HepG2 (cell line): ENCODE measurements at regions not wholly inside any gene's neighbourhood (a gene's known extent, or its start where the extent isn't known, plus 50 kb on each side); places are given as distances from the start of the nearest gene placed in this dataset.

Experiments used
- ATAC-seq: fragments of 200-7000 bp; cut with Tn5 transposase; 3 replicates; pipeline ENCODE4 v1.9.1; 2020; ENCODE audit warnings: mild to moderate bottlenecking, moderate library complexity
- BruUV-seq: library from RNA; stranded (reverse); fragments of 400-500 nt; replicated peaks from 2 replicates; lab custom pipeline; 2021; lab: Mats Ljungman, UMichigan
- CTCF ChIA-PET: fragments of 300-600 bp; formaldehyde crosslinking; extraction: SDS; loops from one replicate; lab custom pipeline; 2021; ENCODE audit warnings: low total read pairs, inconsistent platforms, low intra/inter-chr PET ratio; lab: Yijun Ruan, JAX
- POLR2A ChIA-PET: fragments of 350-600 bp; sonication (Branson Sonifier 250); formaldehyde crosslinking; loops from one replicate; lab custom pipeline; 2020; ENCODE audit warnings: antibody characterized with exemption, inconsistent platforms; lab: Yijun Ruan, JAX
- DNase-seq: peaks from one replicate; pipeline ENCODE4 v3.0.0-alpha.2; 2015; ENCODE audit warnings: low spot score
- FAIRE-seq: peaks from 3 replicates; lab custom pipeline; 2011; peaks lifted over from hg19 to GRCh38; lab: Jason Lieb, UNC
- H2AFZ ChIP-seq: one replicate; pipeline ENCODE4 v1.6.1; 2011; ENCODE audit warnings: low read length, inconsistent platforms
- H3K27ac ChIP-seq: fragments of 300-600 bp; 3 replicates; pipeline ENCODE4 v1.8.0; 2011; ENCODE audit warnings: mixed run types, mild to moderate bottlenecking, mixed read lengths, low read length, inconsistent platforms; ENCODE audit not compliant: insufficient read depth; ENCODE audit errors: extremely low read length
- H3K27me3 ChIP-seq, 2 experiments: fragments of 200-600 bp in 1 of 2; 2 replicates in 1 of 2; 3 replicates in 1 of 2; pipeline versions ENCODE4 v1.6.0 to v1.8.0; 2011; ENCODE audit warnings: low read length in 2 of 2, mild to moderate bottlenecking in 2 of 2, moderate library complexity in 2 of 2, inconsistent platforms in 1 of 2; ENCODE audit not compliant: insufficient read depth in 2 of 2, control insufficient read depth in 1 of 2
- H3K36me3 ChIP-seq, 2 experiments: fragments of 200-600 bp in 1 of 2; replicated peaks in 1 of 2; 2 replicates in 1 of 2; 3 replicates in 1 of 2; pipeline versions ENCODE4 v1.5.1 to v1.8.0; 2011; ENCODE audit warnings: low read length in 2 of 2, inconsistent platforms in 1 of 2; ENCODE audit not compliant: insufficient read depth in 2 of 2, control insufficient read depth in 1 of 2
- H3K4me1 ChIP-seq: 2 replicates; pipeline ENCODE4 v1.5.1; 2012; ENCODE audit warnings: low read length, inconsistent platforms; ENCODE audit not compliant: insufficient read depth
- H3K4me2 ChIP-seq: 2 replicates; pipeline ENCODE4 v1.6.0; 2011; ENCODE audit warnings: low read depth, low read length, inconsistent platforms
- H3K4me3 ChIP-seq, 3 experiments: fragments of 200-600 bp in 1 of 3; sonication (generic), shearing (Covaris generic) in 1 of 3; replicated peaks in 1 of 3; 2 replicates each; pipeline ENCODE4 v1.5.1; 2011 to 2016; ENCODE audit warnings: low read length in 3 of 3, inconsistent platforms in 2 of 3, low read depth in 2 of 3, mild to moderate bottlenecking in 2 of 3, control low read depth in 1 of 3, mixed read lengths in 1 of 3; ENCODE audit not compliant: insufficient read depth in 1 of 3
- H3K79me2 ChIP-seq: one replicate; pipeline ENCODE4 v1.6.1; 2011; ENCODE audit warnings: low read length, inconsistent platforms; ENCODE audit not compliant: insufficient read depth
- H3K9ac ChIP-seq: 2 replicates; pipeline ENCODE4 v1.6.0; 2011; ENCODE audit warnings: mild to moderate bottlenecking, low read depth, low read length, inconsistent platforms; ENCODE audit not compliant: insufficient read depth
- H3K9me3 ChIP-seq: 2 replicates; pipeline ENCODE4 v1.5.1; 2012; ENCODE audit warnings: mild to moderate bottlenecking, low read length
- H4K20me1 ChIP-seq: 2 replicates; pipeline ENCODE4 v1.6.0; 2011; ENCODE audit warnings: inconsistent platforms, mild to moderate bottlenecking, low read length, moderate library complexity; ENCODE audit not compliant: insufficient read depth
- GTF3A ChIP-seq: sonication (generic); formaldehyde crosslinking; conservative IDR thresholded peaks from 2 replicates; pipeline ENCODE4 v1.4.0; 2020; ENCODE audit warnings: mild to moderate bottlenecking, missing genetic modification reagents
- GZF1 ChIP-seq: sonication (generic); formaldehyde crosslinking; IDR thresholded peaks from 2 replicates; pipeline ENCODE4 v1.5.1; 2020; ENCODE audit warnings: mild to moderate bottlenecking, missing genetic modification reagents
- HCFC1 ChIP-seq: fragments of 150-350 bp; IDR thresholded peaks from 2 replicates; pipeline ENCODE4 v1.6.1; 2014; ENCODE audit warnings: low read depth, low read length
- MLX ChIP-seq: IDR thresholded peaks from 2 replicates; pipeline ENCODE4 v1.6.1; 2016
- NR2F6 ChIP-seq, 2 experiments: IDR thresholded peaks; 2 replicates each; pipeline ENCODE4 v1.6.1; 2016; ENCODE audit warnings: antibody characterized with exemption in 1 of 2, mild to moderate bottlenecking in 1 of 2
- PHF5A ChIP-seq: IDR thresholded peaks from one replicate; pipeline ENCODE4 v1.6.1; 2018; ENCODE audit warnings: low read depth, missing genetic modification reagents; ENCODE audit not compliant: unreplicated experiment
- ZFAT ChIP-seq: sonication (generic); formaldehyde crosslinking; conservative IDR thresholded peaks from 2 replicates; pipeline ENCODE4 v1.8.1; 2023; ENCODE audit warnings: missing genetic modification reagents, inconsistent platforms
- ZFP36L2 ChIP-seq: sonication (generic); formaldehyde crosslinking; IDR thresholded peaks from 2 replicates; pipeline ENCODE4 v1.4.0; 2020; ENCODE audit warnings: missing genetic modification reagents
- ZFY ChIP-seq: sonication (generic); formaldehyde crosslinking; IDR thresholded peaks from 2 replicates; pipeline ENCODE4 v1.4.0; 2020; ENCODE audit warnings: missing genetic modification reagents
- ZKSCAN5 ChIP-seq: sonication (generic); formaldehyde crosslinking; IDR thresholded peaks from 2 replicates; pipeline ENCODE4 v1.5.1; 2020; ENCODE audit warnings: mild to moderate bottlenecking, missing genetic modification reagents
- ZNF18 ChIP-seq: sonication (generic); formaldehyde crosslinking; IDR thresholded peaks from 2 replicates; pipeline ENCODE4 v1.8.0; 2022; ENCODE audit warnings: mild to moderate bottlenecking, missing genetic modification reagents; ENCODE audit not compliant: insufficient replicate concordance
- ZNF20 ChIP-seq: sonication (generic); formaldehyde crosslinking; IDR thresholded peaks from 2 replicates; pipeline ENCODE4 v1.4.0; 2020; ENCODE audit warnings: mild to moderate bottlenecking, moderate library complexity, missing genetic modification reagents
- ZNF549 ChIP-seq: sonication (generic); formaldehyde crosslinking; IDR thresholded peaks from 2 replicates; pipeline ENCODE4 v1.5.0; 2020; ENCODE audit warnings: missing genetic modification reagents
- ZNF713 ChIP-seq: sonication (generic); formaldehyde crosslinking; IDR thresholded peaks from 2 replicates; pipeline ENCODE4 v1.4.0; 2020; ENCODE audit warnings: mild to moderate bottlenecking, missing genetic modification reagents
- ZNF775 ChIP-seq: sonication (generic); formaldehyde crosslinking; IDR thresholded peaks from 2 replicates; pipeline ENCODE4 v1.4.0; 2020; ENCODE audit warnings: missing genetic modification reagents, mild to moderate bottlenecking, moderate library complexity, borderline replicate concordance
- ZNF841 ChIP-seq: sonication (generic); formaldehyde crosslinking; IDR thresholded peaks from 2 replicates; pipeline ENCODE4 v1.8.1; 2023; ENCODE audit warnings: missing genetic modification reagents, borderline replicate concordance
- WGBS: methylation state at CpG from one replicate; pipeline ENCODE4 v1.1.6; 2017; ENCODE audit warnings: low lambda C conversion rate; 5-methylcytosine and 5-hydroxymethylcytosine counted together
- in situ Hi-C: cut with HindIII; loops from 2 replicates; pipeline ENCODE4 v1.10.0; 2017; ENCODE audit warnings: low pct_unique_long_range_greater_than_20kb; ENCODE audit not compliant: extremely low pct_ligation_motif_present
- intact Hi-C: fragments of 100-400 bp; cut with micrococcal nuclease; formaldehyde crosslinking; loops from one replicate; pipeline ENCODE4 v1.10.0; 2022; ENCODE audit not compliant: unreplicated experiment

- TF ChIP-seq MLX (CRISPR knock-in tag) = no peak
Measured at GRCh38 chr11:98110030-98110429, 910.7 kb upstream of the CNTN5 start (continued).

- 5% methylated on average over 1 of the region's 1 CpG for WGBS
- no peak for TF ChIP-seq ZNF20 (CRISPR knock-in tag)
- no peak for TF ChIP-seq PHF5A (CRISPR knock-in tag)
- TF ChIP-seq ZNF713 = no peak
- TF ChIP-seq ZNF549 (CRISPR knock-in tag) = no peak
- no peak for TF ChIP-seq ZNF18 (CRISPR knock-in tag)
- no peak for TF ChIP-seq ZNF775 (CRISPR knock-in tag)
- TF ChIP-seq ZFY (CRISPR knock-in tag) = no peak
- no peak for TF ChIP-seq ZFAT (CRISPR knock-in tag)
- no peak for TF ChIP-seq ZNF841 (CRISPR knock-in tag)
- TF ChIP-seq GTF3A (CRISPR knock-in tag) = no peak
- no peak for TF ChIP-seq ZFP36L2 (CRISPR knock-in tag)
- TF ChIP-seq ZKSCAN5 (CRISPR knock-in tag) = no peak
- TF ChIP-seq NR2F6 (IDR thresholded peaks at IDR 0.05) = no peak
- no peak for TF ChIP-seq NR2F6 (CRISPR knock-in tag; IDR thresholded peaks at IDR 0.05)
- no peak for TF ChIP-seq HCFC1
- no peak for TF ChIP-seq GZF1 (CRISPR knock-in tag)
Measured at GRCh38 chr11:98115873-98116272, 904.9 kb upstream of the CNTN5 start.

More at GRCh38 chr11:98115873-98116272, 904.9 kb upstream of the CNTN5 start:
- Histone ChIP-seq H3K36me3 (no peaks in the 10 kb centered on the region), H3K4me3 (no peak overlapping the region), H3K79me2 (no peaks in the 10 kb centered on the region), H3K27ac (no peak overlapping the region), H3K4me2 (no peak overlapping the region), H3K9me3 (no peaks in the 10 kb centered on the region), H3K9ac (no peak overlapping the region), H4K20me1 (no peaks in the 10 kb centered on the region), H2AFZ (no peak overlapping the region), H3K4me1 (no peaks in the 10 kb centered on the region), H3K27me3 (no peaks in the 10 kb centered on the region)
- intact Hi-C loops = no loop called here
- BruUV-seq = no TSS peak
- POLR2A ChIA-PET = no interaction called here
- in situ Hi-C loops = no loop called here
- CTCF ChIA-PET = no interaction called here
- DNase-seq (no peak), FAIRE-seq (no peak), ATAC-seq (no peak)
